Testis (tissue), 2 donors: ENCODE measurements at regions not wholly inside any gene's neighbourhood (a gene's known extent, or its start where the extent isn't known, plus 50 kb on each side); places are given as distances from the start of the nearest gene placed in this dataset.

Source experiments
- DNase-seq: peaks from one replicate; pipeline ENCODE4 v3.0.0-alpha.2; 2019
- H3K27ac ChIP-seq, 2 donors: fragments of 200-600 bp; sonication (generic); one replicate each; pipeline ENCODE4 v1.5.1; 2019
- H3K27me3 ChIP-seq: fragments of 200-600 bp; sonication (generic); one replicate; pipeline ENCODE4 v1.5.1; 2019
- H3K36me3 ChIP-seq: fragments of 200-600 bp; sonication (generic); one replicate; pipeline ENCODE4 v1.5.1; 2017; ENCODE audit warnings: low read depth; ENCODE audit errors: missing control alignments
- H3K4me1 ChIP-seq: fragments of 200-600 bp; sonication (generic); one replicate; pipeline ENCODE4 v1.5.1; 2019
- H3K4me3 ChIP-seq, 2 donors: fragments of 200-600 bp; sonication (generic); one replicate each; pipeline ENCODE4 v1.5.1; 2017 to 2019
- H3K9me3 ChIP-seq: fragments of 200-600 bp; sonication (generic); one replicate; pipeline ENCODE4 v1.5.1; 2017
- POLR2A ChIP-seq: fragments of 450-650 bp; IDR thresholded peaks from one replicate; pipeline ENCODE4 v1.6.1; 2017; ENCODE audit warnings: antibody characterized with exemption, mild to moderate bottlenecking, moderate library complexity
- WGBS, 2 donors: methylation state at CpG; one replicate each; pipeline ENCODE4 v1.1.5; 2018; 5-methylcytosine and 5-hydroxymethylcytosine counted together
- intact Hi-C: fragments of 100-400 bp; cut with DNase I; formaldehyde crosslinking; loops from one replicate; pipeline ENCODE4 v1.15.1; 2023; ENCODE audit warnings: low total_unique reads
- TF ChIP-seq, protein P1 (sequence below), 3 experiments: fragments of 450-650 bp in 2 of 3; fragments of 200-600 bp in 1 of 3; sonication (generic) in 1 of 3; IDR thresholded peaks; one replicate each; pipeline ENCODE4 v1.5.1; 2016 to 2019; ENCODE audit warnings: antibody characterized with exemption in 3 of 3, mild to moderate bottlenecking in 2 of 3, moderate library complexity in 1 of 3

GRCh38 chr20:57090590-57091560, 175.6 kb downstream of the BMP7 start:
- no peak for DNase-seq
- H3K36me3 ChIP-seq, result no peaks in the 10 kb centered on the region
- no peaks in the 10 kb centered on the region for H3K9me3 ChIP-seq
- peaks cover 3% of the 10 kb centered on the region for H3K4me1 ChIP-seq
- H3K4me3 ChIP-seq, result no peak overlapping the region
- H3K27me3 ChIP-seq, result no peaks in the 10 kb centered on the region
- WGBS, 2 donors, result 71 to 76% methylated on average over 22 to 25 of the region's 25 CpGs
- TF ChIP-seq, protein P1, sequence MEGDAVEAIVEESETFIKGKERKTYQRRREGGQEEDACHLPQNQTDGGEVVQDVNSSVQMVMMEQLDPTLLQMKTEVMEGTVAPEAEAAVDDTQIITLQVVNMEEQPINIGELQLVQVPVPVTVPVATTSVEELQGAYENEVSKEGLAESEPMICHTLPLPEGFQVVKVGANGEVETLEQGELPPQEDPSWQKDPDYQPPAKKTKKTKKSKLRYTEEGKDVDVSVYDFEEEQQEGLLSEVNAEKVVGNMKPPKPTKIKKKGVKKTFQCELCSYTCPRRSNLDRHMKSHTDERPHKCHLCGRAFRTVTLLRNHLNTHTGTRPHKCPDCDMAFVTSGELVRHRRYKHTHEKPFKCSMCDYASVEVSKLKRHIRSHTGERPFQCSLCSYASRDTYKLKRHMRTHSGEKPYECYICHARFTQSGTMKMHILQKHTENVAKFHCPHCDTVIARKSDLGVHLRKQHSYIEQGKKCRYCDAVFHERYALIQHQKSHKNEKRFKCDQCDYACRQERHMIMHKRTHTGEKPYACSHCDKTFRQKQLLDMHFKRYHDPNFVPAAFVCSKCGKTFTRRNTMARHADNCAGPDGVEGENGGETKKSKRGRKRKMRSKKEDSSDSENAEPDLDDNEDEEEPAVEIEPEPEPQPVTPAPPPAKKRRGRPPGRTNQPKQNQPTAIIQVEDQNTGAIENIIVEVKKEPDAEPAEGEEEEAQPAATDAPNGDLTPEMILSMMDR (IDR thresholded peaks at IDR 0.05), result no peak
- no peak for TF ChIP-seq POLR2A
- intact Hi-C loops, result no loop called here
- no peak overlapping the region for H3K27ac ChIP-seq

DNA sequence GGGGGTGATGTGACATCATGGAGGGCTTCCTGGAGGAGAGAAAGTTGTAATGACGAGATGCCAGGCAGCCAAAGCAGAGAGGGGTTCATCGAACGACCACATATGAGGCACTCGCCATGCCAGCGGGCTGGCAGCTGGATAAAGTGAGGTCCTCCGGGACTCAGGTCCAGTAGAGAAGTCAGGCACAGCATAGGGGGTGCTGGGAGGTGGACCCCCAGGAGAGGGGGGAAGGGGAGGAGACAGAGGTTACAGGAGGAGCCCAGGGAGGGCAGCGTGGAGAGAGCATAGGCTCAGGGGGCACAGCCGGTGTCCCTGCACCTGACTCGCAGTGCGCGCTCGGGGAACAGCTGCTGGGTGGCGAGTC, 174.7 kb downstream of the BMP7 start:
- intact Hi-C loops, result no loop called here
- TF ChIP-seq POLR2A, result no peak
- TF ChIP-seq, protein P1 (IDR thresholded peaks at IDR 0.05), result no peak
- DNase-seq, result no peak
- H3K4me3 ChIP-seq, result no peak overlapping the region
- H3K36me3 ChIP-seq, result no peaks in the 10 kb centered on the region
- 43 to 61% methylated on average over 7 to 13 of the region's 13 CpGs for WGBS, 2 donors
- no peak overlapping the region for H3K27ac ChIP-seq
- H3K9me3 ChIP-seq, result no peaks in the 10 kb centered on the region
- H3K27me3 ChIP-seq, result no peaks in the 10 kb centered on the region
- H3K4me1 ChIP-seq, result peaks cover 3% of the 10 kb centered on the region

DNA sequence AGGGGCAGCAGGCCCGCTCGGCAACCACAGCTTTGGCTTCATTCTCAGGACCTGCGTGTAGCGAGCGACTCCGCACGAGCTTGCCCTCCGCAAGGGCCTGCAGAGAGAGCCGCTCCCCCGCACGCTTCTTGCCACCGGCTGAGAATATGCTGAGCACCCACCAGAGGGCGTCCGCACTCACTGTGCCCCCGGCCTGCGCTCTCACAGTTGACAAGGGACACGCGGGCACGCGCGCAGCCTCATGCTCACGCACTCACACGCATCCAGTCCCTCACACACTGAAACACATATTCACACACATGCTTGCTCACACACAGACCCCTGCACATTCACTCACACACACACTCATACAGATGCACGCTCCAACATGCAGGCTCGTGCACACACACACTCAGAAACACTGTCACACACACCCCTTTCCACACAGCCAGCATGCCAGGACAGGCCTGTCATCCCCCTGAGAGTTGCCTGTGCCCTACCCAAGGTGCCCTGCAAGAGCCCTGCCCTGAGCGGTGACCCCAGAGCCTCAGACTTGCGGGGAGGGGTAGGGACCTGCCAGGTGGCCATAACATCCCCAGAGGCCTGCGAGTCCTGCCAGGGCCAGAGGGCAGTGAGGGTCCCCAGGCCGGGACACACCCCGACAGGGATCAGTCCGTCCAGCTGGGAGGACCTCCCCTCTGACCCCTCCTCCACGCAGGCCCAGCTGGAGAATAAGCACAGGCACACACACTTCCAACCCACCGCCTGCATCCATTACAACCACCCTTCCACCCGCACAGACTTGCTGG, 174.1 kb downstream of the BMP7 start:
- intact Hi-C loops, result no loop called here
- Histone ChIP-seq H3K9me3 (no peaks in the 10 kb centered on the region), H3K4me1 (peaks cover 3% of the 10 kb centered on the region), H3K27me3 (no peaks in the 10 kb centered on the region), H3K36me3 (no peaks in the 10 kb centered on the region), H3K27ac (no peak overlapping the region), H3K4me3 (no peak overlapping the region)
- DNase-seq, result peak; percentile 80
- 29 to 30% methylated on average over 13 to 27 of the region's 34 CpGs for WGBS, 2 donors
- TF ChIP-seq, protein P1 (IDR thresholded peaks at IDR 0.05), result peak in 2 of 3 experiments; percentile 71 to 79
- TF ChIP-seq POLR2A, result no peak

DNA sequence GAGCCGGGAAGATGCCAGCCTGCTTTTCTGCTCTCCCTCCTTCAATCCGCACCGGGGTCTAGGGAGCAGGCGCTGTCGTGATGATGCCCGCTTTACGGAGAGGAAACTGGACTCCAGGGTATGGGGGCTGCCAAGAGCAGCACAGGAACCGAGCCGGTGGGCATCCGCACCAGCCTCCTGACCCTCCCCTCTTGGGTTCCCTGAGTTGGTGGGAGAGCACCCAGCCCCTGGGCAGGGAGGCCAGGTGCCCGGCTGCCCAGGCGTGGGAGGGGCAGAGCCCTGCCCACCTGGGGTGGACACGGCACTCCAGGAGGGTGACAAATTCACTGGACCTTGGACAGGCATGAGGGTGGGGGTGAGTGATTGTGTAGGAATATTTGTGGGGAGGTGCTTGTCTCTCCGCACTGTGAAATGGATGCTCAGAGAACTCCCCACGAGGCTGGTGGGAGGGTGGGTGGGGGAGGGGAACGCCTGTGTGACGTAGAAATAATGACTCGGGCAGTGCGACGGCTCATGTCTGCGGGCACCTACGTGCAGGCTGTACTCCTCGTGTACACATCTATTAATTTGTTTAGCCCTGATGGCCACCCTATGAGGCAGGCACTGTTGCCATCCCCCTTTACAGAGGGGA, 173.4 kb downstream of the BMP7 start:
- H3K4me1 ChIP-seq, result peaks cover 3% of the 10 kb centered on the region
- intact Hi-C loops, result no loop called here
- no peak for DNase-seq
- no peak for TF ChIP-seq POLR2A
- no peaks in the 10 kb centered on the region for H3K27me3 ChIP-seq
- H3K27ac ChIP-seq, result no peak overlapping the region
- H3K36me3 ChIP-seq, result no peaks in the 10 kb centered on the region
- no peak overlapping the region for H3K4me3 ChIP-seq
- 85 to 87% methylated on average over 6 to 23 of the region's 23 CpGs for WGBS, 2 donors
- H3K9me3 ChIP-seq, result no peaks in the 10 kb centered on the region

GRCh38 chr20:57093766-57094165, 172.7 kb downstream of the BMP7 start:
- intact Hi-C loops, result no loop called here
- H3K9me3 ChIP-seq, result no peaks in the 10 kb centered on the region
- DNase-seq, result no peak
- peaks cover 3% of the 10 kb centered on the region for H3K4me1 ChIP-seq
- H3K27ac ChIP-seq, result no peak overlapping the region
- no peak for TF ChIP-seq POLR2A
- TF ChIP-seq, protein P1 (IDR thresholded peaks at IDR 0.05), result no peak
- WGBS, 2 donors, result 91 to 92% methylated on average over 10 of the region's 10 CpGs
- H3K27me3 ChIP-seq, result no peaks in the 10 kb centered on the region
- H3K4me3 ChIP-seq, result no peak overlapping the region
- H3K36me3 ChIP-seq, result no peaks in the 10 kb centered on the region
